H1 (cell line): ENCODE measurements at regions not wholly inside any gene's neighbourhood (a gene's known extent, or its start where the extent isn't known, plus 50 kb on each side); places are given as distances from the start of the nearest gene placed in this dataset.

Experiments
- CTCF ChIA-PET: fragments of 300-600 bp; sonication (Branson Sonifier 250); formaldehyde crosslinking; loops from one replicate; lab custom pipeline; 2021; ENCODE audit not compliant: partially characterized antibody; lab: Charles Lee
- POLR2A ChIA-PET: fragments of 300-600 bp; sonication (Branson Sonifier 250); formaldehyde crosslinking; loops from one replicate; lab custom pipeline; 2021; ENCODE audit warnings: inconsistent platforms; ENCODE audit not compliant: partially characterized antibody; lab: Charles Lee
- DNase-seq, 2 experiments: peaks; one replicate each; pipeline versions ENCODE4 v3.0.0 to v3.0.0-alpha.2; 2010 to 2022; ENCODE audit warnings: low spot score in 2 of 2, low read depth in 1 of 2, mixed read lengths in 1 of 2
- FAIRE-seq: peaks from 2 replicates; lab custom pipeline; 2011; peaks lifted over from hg19 to GRCh38; lab: Jason Lieb, UNC
- H2AFZ ChIP-seq: 2 replicates; pipeline ENCODE4 v1.8.1; 2012; ENCODE audit warnings: low read length, inconsistent platforms
- H2AK5ac ChIP-seq: 2 replicates; pipeline ENCODE4 v1.6.1; 2013; ENCODE audit warnings: low read depth, low read length
- H2BK120ac ChIP-seq: replicated peaks from 2 replicates; pipeline ENCODE3; 2013; ENCODE audit warnings: low read depth, low read length, inconsistent platforms
- H2BK12ac ChIP-seq: 2 replicates; pipeline ENCODE4 v1.6.1; 2013; ENCODE audit warnings: low read depth, low read length
- H2BK15ac ChIP-seq: 2 replicates; pipeline ENCODE4 v1.6.1; 2013; ENCODE audit warnings: low read length
- H2BK20ac ChIP-seq: 2 replicates; pipeline ENCODE4 v1.6.1; 2013; ENCODE audit warnings: low read length
- H2BK5ac ChIP-seq: 2 replicates; pipeline ENCODE4 v1.6.1; 2013; ENCODE audit warnings: low read depth, low read length
- H3K14ac ChIP-seq: 2 replicates; pipeline ENCODE4 v1.6.1; 2013; ENCODE audit warnings: inconsistent platforms; ENCODE audit not compliant: insufficient read length
- H3K18ac ChIP-seq: 2 replicates; pipeline ENCODE4 v1.6.1; 2013; ENCODE audit warnings: low read length; ENCODE audit errors: extremely low read depth
- H3K23ac ChIP-seq: 2 replicates; pipeline ENCODE4 v1.6.1; 2013; ENCODE audit warnings: inconsistent platforms; ENCODE audit not compliant: insufficient read length
- H3K23me2 ChIP-seq: 2 replicates; pipeline ENCODE4 v1.6.1; 2013; ENCODE audit warnings: low read depth, low read length
- H3K27ac ChIP-seq: 2 replicates; pipeline ENCODE4 v1.6.1; 2011; ENCODE audit warnings: low read depth, low read length, inconsistent platforms
- H3K27me3 ChIP-seq, 4 experiments: replicated peaks in 1 of 4; 1 replicate in 1 of 4; 2 replicates in 3 of 4; pipeline versions ENCODE4 v1.6.1 to v1.8.1; 2011 to 2013; ENCODE audit warnings: low read length in 3 of 4, mild to moderate bottlenecking in 3 of 4, inconsistent platforms in 2 of 4, mixed read lengths in 2 of 4, moderate library complexity in 1 of 4; ENCODE audit not compliant: control insufficient read depth in 3 of 4, insufficient read depth in 3 of 4; ENCODE audit errors: extremely low read depth in 1 of 4
- H3K36me3 ChIP-seq, 4 experiments: 2 replicates each; pipeline versions ENCODE4 v1.6.1 to v1.8.1; 2011 to 2013; ENCODE audit warnings: mild to moderate bottlenecking in 4 of 4, low read length in 3 of 4, moderate library complexity in 2 of 4, control low read depth in 1 of 4, inconsistent platforms in 1 of 4; ENCODE audit not compliant: insufficient read depth in 4 of 4, control insufficient read depth in 2 of 4
- H3K4ac ChIP-seq: replicated peaks from 2 replicates; pipeline ENCODE3; 2013; ENCODE audit warnings: low read length, low read depth, mixed read lengths, inconsistent platforms; ENCODE audit not compliant: insufficient read length
- H3K4me1 ChIP-seq, 4 experiments: replicated peaks in 1 of 4; 1 replicate in 1 of 4; 2 replicates in 3 of 4; pipeline versions ENCODE4 v1.6.1 to v1.8.1; 2011 to 2013; ENCODE audit warnings: low read length in 3 of 4, inconsistent platforms in 2 of 4, mixed read lengths in 1 of 4; ENCODE audit not compliant: insufficient read depth in 4 of 4, control insufficient read depth in 3 of 4
- H3K4me2 ChIP-seq, 2 experiments: 2 replicates each; pipeline versions ENCODE4 v1.6.1 to v1.8.1; 2011 to 2013; ENCODE audit warnings: low read depth in 2 of 2, low read length in 2 of 2, control low read depth in 1 of 2, inconsistent platforms in 1 of 2, mild to moderate bottlenecking in 1 of 2; ENCODE audit not compliant: insufficient read depth in 1 of 2
- H3K4me3 ChIP-seq, 4 experiments: fragments of 200-600, 300-600 bp in 1 of 4; sonication (generic), shearing (Covaris generic), sonication (Bioruptor Twin) in 1 of 4; 2 replicates each; pipeline versions ENCODE4 v1.5.1 to v1.8.1; 2011 to 2016; ENCODE audit warnings: low read length in 4 of 4, low read depth in 3 of 4, control low read depth in 2 of 4, inconsistent platforms in 2 of 4, mild to moderate bottlenecking in 2 of 4, mixed read lengths in 1 of 4, moderate library complexity in 1 of 4; ENCODE audit not compliant: insufficient read depth in 2 of 4; ENCODE audit errors: extremely low read depth in 1 of 4
- H3K56ac ChIP-seq: replicated peaks from 2 replicates; pipeline ENCODE3; 2013; ENCODE audit warnings: low read depth, mild to moderate bottlenecking, mixed read lengths, low read length, inconsistent platforms; ENCODE audit not compliant: insufficient read length
- H3K79me1 ChIP-seq: 2 replicates; pipeline ENCODE4 v1.6.1; 2013; ENCODE audit warnings: low read depth, low read length, control low read depth
- H3K79me2 ChIP-seq, 2 experiments: 2 replicates each; pipeline versions ENCODE4 v1.6.1 to v1.8.1; 2012 to 2013; ENCODE audit warnings: low read length in 2 of 2, mild to moderate bottlenecking in 2 of 2, inconsistent platforms in 1 of 2; ENCODE audit not compliant: insufficient read depth in 2 of 2, control insufficient read depth in 1 of 2
- H3K9ac ChIP-seq, 4 experiments: replicated peaks in 1 of 4; 1 replicate in 1 of 4; 2 replicates in 3 of 4; pipeline versions ENCODE4 v1.6.1 to v1.8.1; 2011 to 2013; ENCODE audit warnings: low read depth in 3 of 4, low read length in 3 of 4, control low read depth in 2 of 4, mild to moderate bottlenecking in 2 of 4, moderate library complexity in 2 of 4, inconsistent platforms in 1 of 4; ENCODE audit errors: extremely low read depth in 1 of 4
- H3K9me3 ChIP-seq, 2 experiments: 2 replicates each; pipeline versions ENCODE4 v1.6.1 to v1.8.1; 2012 to 2013; ENCODE audit warnings: mild to moderate bottlenecking in 2 of 2, moderate library complexity in 2 of 2, control low read depth in 1 of 2, inconsistent platforms in 1 of 2, low read depth in 1 of 2, low read length in 1 of 2, mixed read lengths in 1 of 2; ENCODE audit not compliant: insufficient read depth in 2 of 2
- H4K20me1 ChIP-seq, 2 experiments: replicated peaks in 1 of 2; 2 replicates each; pipeline versions ENCODE3 to v1.8.1; 2011 to 2013; ENCODE audit warnings: inconsistent platforms in 2 of 2, low read length in 2 of 2, mild to moderate bottlenecking in 1 of 2; ENCODE audit not compliant: insufficient read depth in 2 of 2, control insufficient read depth in 1 of 2
- H4K5ac ChIP-seq: 2 replicates; pipeline ENCODE4 v1.6.1; 2013; ENCODE audit warnings: low read length, low read depth, mixed read lengths, inconsistent platforms; ENCODE audit not compliant: insufficient read length
- H4K8ac ChIP-seq: 2 replicates; pipeline ENCODE4 v1.8.0; 2013; ENCODE audit warnings: mild to moderate bottlenecking, moderate library complexity, low read length, inconsistent platforms; ENCODE audit not compliant: insufficient read depth; ENCODE audit errors: extremely low read depth
- H4K91ac ChIP-seq: replicated peaks from 2 replicates; pipeline ENCODE3; 2013; ENCODE audit warnings: low read length, mixed read lengths, inconsistent platforms; ENCODE audit not compliant: insufficient read length
- ASH2L ChIP-seq: fragments of 200-600, 300-600 bp; sonication (generic); IDR thresholded peaks from one replicate; pipeline ENCODE4 v1.7.1; 2017; ENCODE audit warnings: low read length
- CEBPB ChIP-seq: IDR thresholded peaks from 2 replicates; pipeline ENCODE4 v1.6.1; 2012; ENCODE audit warnings: low read depth, low read length
- JUN ChIP-seq: IDR thresholded peaks from 2 replicates; pipeline ENCODE4 v1.6.1; 2011; ENCODE audit warnings: low read depth, mild to moderate bottlenecking, improper control_type of control experiment, low read length
- NANOG ChIP-seq: IDR thresholded peaks from 2 replicates; pipeline ENCODE4 v1.6.1; 2011; ENCODE audit warnings: low read length, low read depth, mild to moderate bottlenecking, inconsistent platforms; ENCODE audit not compliant: insufficient read depth, poor library complexity, severe bottlenecking
- RBBP5 ChIP-seq: IDR thresholded peaks from 2 replicates; pipeline ENCODE4 v1.7.1; 2012; ENCODE audit warnings: low read depth, mild to moderate bottlenecking, inconsistent platforms, low read length, moderate library complexity, borderline replicate concordance
- SIX5 ChIP-seq: IDR thresholded peaks from 2 replicates; pipeline ENCODE4 v1.6.1; 2011; ENCODE audit warnings: mild to moderate bottlenecking, low read depth, low read length
- SP2 ChIP-seq: IDR thresholded peaks from 2 replicates; pipeline ENCODE4 v1.6.1; 2012; ENCODE audit warnings: mild to moderate bottlenecking, low read length, inconsistent platforms
- YY1 ChIP-seq: IDR thresholded peaks from 2 replicates; pipeline ENCODE4 v1.6.1; 2011; ENCODE audit warnings: low read depth, mild to moderate bottlenecking, low read length
- WGBS, 2 experiments: shearing (Covaris generic) in 1 of 2; methylation state at CpG; one replicate each; pipeline versions ENCODE4 v1.1.6 to v1.1.7; 2013 to 2015; ENCODE audit warnings: low lambda C conversion rate in 2 of 2, mixed read lengths in 2 of 2, inconsistent platforms in 1 of 2, low coverage in 1 of 2, missing lambda C conversion rate in 1 of 2; ENCODE audit not compliant: insufficient replicate concordance in 2 of 2, insufficient coverage in 1 of 2, insufficient read length in 1 of 2; ENCODE audit errors: extremely low coverage in 1 of 2, missing lambda C conversion rate in 1 of 2; 5-methylcytosine and 5-hydroxymethylcytosine counted together
- TF ChIP-seq, protein P1 (sequence below): IDR thresholded peaks from 2 replicates; pipeline ENCODE4 v1.6.1; 2012; ENCODE audit warnings: inconsistent platforms
- TF ChIP-seq, protein P2 (sequence below): IDR thresholded peaks from 2 replicates; pipeline ENCODE4 v1.6.1; 2011; ENCODE audit warnings: low read length, improper control_type of control experiment
- TF ChIP-seq, protein P3 (sequence below), 3 experiments: IDR thresholded peaks; 1 replicate in 2 of 3; 2 replicates in 1 of 3; pipeline versions ENCODE4 v1.5.1 to v1.6.1; 2011; ENCODE audit warnings: low read length in 3 of 3, mild to moderate bottlenecking in 3 of 3, inconsistent platforms in 2 of 3, low read depth in 1 of 3, moderate library complexity in 1 of 3; ENCODE audit not compliant: insufficient read depth in 1 of 3; ENCODE audit errors: control extremely low read depth in 1 of 3

DNA sequence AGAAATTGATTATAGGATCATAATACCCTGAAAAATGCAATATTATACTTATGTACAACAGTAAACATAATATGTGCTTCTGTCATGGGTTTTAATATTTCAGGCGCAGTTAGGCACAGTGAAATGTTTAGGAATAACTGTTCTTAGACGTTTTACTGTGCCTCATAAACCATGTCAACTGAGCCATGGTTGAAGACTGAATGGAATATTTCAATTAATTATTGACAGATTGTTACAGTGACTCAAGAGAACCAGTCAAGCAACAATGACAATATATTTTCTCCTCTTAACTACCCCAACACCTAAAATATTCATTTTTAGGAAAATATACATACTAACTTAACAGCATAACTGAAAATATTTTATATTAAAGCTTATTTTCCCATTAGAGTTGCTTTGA lies 852.7 kb upstream of the FRG1 start:
- Histone ChIP-seq H4K20me1 (no peaks in the 10 kb centered on the region), H4K8ac (no peak overlapping the region)
- TF ChIP-seq SP2 = no peak
- TF ChIP-seq CEBPB = no peak
- TF ChIP-seq RBBP5 = no peak
- no peak for TF ChIP-seq JUN
- TF ChIP-seq, protein P1, sequence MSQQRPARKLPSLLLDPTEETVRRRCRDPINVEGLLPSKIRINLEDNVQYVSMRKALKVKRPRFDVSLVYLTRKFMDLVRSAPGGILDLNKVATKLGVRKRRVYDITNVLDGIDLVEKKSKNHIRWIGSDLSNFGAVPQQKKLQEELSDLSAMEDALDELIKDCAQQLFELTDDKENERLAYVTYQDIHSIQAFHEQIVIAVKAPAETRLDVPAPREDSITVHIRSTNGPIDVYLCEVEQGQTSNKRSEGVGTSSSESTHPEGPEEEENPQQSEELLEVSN = no peak
- no peak for TF ChIP-seq ASH2L
- TF ChIP-seq, protein P2, sequence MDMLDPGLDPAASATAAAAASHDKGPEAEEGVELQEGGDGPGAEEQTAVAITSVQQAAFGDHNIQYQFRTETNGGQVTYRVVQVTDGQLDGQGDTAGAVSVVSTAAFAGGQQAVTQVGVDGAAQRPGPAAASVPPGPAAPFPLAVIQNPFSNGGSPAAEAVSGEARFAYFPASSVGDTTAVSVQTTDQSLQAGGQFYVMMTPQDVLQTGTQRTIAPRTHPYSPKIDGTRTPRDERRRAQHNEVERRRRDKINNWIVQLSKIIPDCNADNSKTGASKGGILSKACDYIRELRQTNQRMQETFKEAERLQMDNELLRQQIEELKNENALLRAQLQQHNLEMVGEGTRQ = no peak
- TF ChIP-seq NANOG = no peak
- TF ChIP-seq, protein P3, sequence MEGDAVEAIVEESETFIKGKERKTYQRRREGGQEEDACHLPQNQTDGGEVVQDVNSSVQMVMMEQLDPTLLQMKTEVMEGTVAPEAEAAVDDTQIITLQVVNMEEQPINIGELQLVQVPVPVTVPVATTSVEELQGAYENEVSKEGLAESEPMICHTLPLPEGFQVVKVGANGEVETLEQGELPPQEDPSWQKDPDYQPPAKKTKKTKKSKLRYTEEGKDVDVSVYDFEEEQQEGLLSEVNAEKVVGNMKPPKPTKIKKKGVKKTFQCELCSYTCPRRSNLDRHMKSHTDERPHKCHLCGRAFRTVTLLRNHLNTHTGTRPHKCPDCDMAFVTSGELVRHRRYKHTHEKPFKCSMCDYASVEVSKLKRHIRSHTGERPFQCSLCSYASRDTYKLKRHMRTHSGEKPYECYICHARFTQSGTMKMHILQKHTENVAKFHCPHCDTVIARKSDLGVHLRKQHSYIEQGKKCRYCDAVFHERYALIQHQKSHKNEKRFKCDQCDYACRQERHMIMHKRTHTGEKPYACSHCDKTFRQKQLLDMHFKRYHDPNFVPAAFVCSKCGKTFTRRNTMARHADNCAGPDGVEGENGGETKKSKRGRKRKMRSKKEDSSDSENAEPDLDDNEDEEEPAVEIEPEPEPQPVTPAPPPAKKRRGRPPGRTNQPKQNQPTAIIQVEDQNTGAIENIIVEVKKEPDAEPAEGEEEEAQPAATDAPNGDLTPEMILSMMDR (IDR thresholded peaks at IDR 0.05; ENCODE audit: control extremely low read depth in 1 of 3, insufficient read depth in 1 of 3, low read depth in 1 of 3, low read length in 3 of 3) = no peak
- TF ChIP-seq SIX5 = no peak
- no peak for TF ChIP-seq YY1

More for the DNA sequence above, 852.7 kb upstream of the FRG1 start:
- H3K4me3 ChIP-seq = no peak overlapping the region
- no peak overlapping the region for H2BK5ac ChIP-seq
- H3K4me1 ChIP-seq = peaks cover 0 to 2% (median 0%) of the 10 kb centered on the region in 4 experiments; a peak in 1 of 7 replicates
- H3K18ac ChIP-seq = no peak overlapping the region
- no peak for FAIRE-seq
- H2BK15ac ChIP-seq = no peak overlapping the region
- no peak overlapping the region for H3K9ac ChIP-seq
- no peaks in the 10 kb centered on the region for H3K27me3 ChIP-seq
- H2BK12ac ChIP-seq = no peak overlapping the region
- H2BK120ac ChIP-seq = no peak overlapping the region
- ChIA-PET CTCF (interaction anchor here (1.4 to 3.5 kb wide), 4 partner anchors 9 to 114 kb away, joined by 7 to 25 read pairs (median 14); no protein-coding TSS in a partner anchor), POLR2A (no interaction called here)
- H3K56ac ChIP-seq = no peak overlapping the region
- no peak overlapping the region for H2AK5ac ChIP-seq
- DNase-seq = no peak
- no peak overlapping the region for H3K27ac ChIP-seq
- no peak overlapping the region for H3K14ac ChIP-seq
- no peak overlapping the region for H2BK20ac ChIP-seq
- H3K4ac ChIP-seq = no peak overlapping the region
- no peak overlapping the region for H2AFZ ChIP-seq
- no peaks in the 10 kb centered on the region for H3K9me3 ChIP-seq
- no peak overlapping the region for H3K4me2 ChIP-seq
- no peak overlapping the region for H3K23ac ChIP-seq
- H3K36me3 ChIP-seq = no peaks in the 10 kb centered on the region
- no peak overlapping the region for H4K5ac ChIP-seq
- no peaks in the 10 kb centered on the region for H3K79me2 ChIP-seq
- H4K91ac ChIP-seq = no peak overlapping the region
- H3K23me2 ChIP-seq = no peaks in the 10 kb centered on the region
- WGBS, 2 experiments = 93% methylated on average over 2 of the region's 2 CpGs; no CpG with 5 or more reads in 1 of the 2 experiments
- H3K79me1 ChIP-seq = no peaks in the 10 kb centered on the region
